Hematopoietic multipotent progenitor cell treated with erythropoietin and hydrocortisone succinate and interleukin-3 and kit ligand, for 17 days (in vitro differentiated cells): ENCODE measurements at regions not wholly inside any gene's neighbourhood (a gene's known extent, or its start where the extent isn't known, plus 50 kb on each side); places are given as distances from the start of the nearest gene placed in this dataset.
"Not testable (repeated sequence)": the region's sequence is repeated elsewhere in the genome, so short reads cannot be mapped to it uniquely, and the experiment has no call there.

Experiments used
- DNase-seq: peaks from one replicate; pipeline ENCODE4 v3.0.0-alpha.2; 2015; ENCODE audit warnings: low spot score

GRCh38 chr10:125451319-125451718, 231.6 kb downstream of the TEX36 start:
- DNase-seq = no peak

DNA sequence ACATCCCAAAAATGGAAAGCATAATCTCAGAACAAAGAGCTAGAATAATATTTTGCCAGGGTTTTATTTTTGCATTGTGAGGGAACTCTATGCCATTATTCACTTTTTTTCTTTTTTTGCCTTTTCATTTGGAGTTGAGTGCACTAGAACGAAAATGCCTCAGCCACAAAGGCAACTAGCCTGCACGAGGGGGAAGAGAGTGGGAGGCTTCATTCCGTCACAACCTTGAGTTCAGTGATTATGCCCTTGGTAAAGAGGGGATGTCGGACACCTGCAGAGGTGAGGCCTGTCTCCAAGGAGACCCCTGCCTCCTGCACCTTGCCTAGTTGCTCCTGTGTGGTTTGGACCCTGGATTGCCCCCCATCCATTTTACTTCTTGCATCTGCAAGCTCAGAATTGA, 232.7 kb downstream of the TEX36 start:
- DNase-seq = no peak

DNA sequence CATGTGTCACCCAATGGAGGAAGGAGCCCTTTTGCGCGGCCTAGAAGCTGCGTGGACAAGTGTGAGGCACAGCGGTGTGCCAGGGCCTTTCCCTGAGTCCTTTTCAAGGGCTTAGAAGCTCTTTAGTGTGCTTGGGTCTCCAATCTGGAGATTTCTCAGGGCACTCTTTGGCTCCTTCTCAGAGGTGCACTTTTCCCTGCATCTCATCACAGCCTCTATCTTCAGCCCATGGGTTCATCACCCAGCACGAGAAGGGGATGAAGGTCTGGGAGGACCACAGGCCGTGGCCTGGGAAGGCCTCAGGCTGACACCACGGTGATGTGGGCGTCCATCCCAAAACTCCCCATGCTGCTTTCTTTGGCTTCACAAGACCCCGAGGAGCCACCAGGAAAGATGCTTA, 233.4 kb downstream of the TEX36 start:
- DNase-seq = no peak

GRCh38 chr10:125448596-125448995, 234.4 kb downstream of the TEX36 start:
- DNase-seq = no peak

DNA sequence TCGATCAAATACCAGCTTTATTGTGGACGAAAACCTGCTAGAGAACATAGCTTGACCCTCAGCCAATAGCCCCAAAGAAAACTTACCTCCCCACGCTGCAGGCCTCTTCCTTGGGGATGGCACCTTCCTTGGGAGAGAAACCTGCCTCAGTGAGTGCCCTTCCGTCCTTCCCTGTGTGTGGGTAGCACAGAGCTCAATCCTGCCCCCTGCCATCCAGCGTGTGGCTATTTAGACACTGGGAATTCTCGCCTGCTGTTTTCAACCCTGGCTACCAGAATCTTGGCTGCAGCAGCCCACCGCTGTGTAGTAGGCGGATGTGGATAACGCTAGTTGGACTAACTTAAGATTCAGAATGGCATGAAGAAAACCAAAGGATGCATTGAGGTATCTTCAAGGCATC, 238.2 kb downstream of the TEX36 start:
- no peak for DNase-seq

GRCh38 chr10:125442856-125443540, 240.0 kb downstream of the TEX36 start:
- no peak for DNase-seq

- DNase-seq = no peak
Observed at GRCh38 chr10:125441151-125441550, 241.8 kb downstream of the TEX36 start.

DNA sequence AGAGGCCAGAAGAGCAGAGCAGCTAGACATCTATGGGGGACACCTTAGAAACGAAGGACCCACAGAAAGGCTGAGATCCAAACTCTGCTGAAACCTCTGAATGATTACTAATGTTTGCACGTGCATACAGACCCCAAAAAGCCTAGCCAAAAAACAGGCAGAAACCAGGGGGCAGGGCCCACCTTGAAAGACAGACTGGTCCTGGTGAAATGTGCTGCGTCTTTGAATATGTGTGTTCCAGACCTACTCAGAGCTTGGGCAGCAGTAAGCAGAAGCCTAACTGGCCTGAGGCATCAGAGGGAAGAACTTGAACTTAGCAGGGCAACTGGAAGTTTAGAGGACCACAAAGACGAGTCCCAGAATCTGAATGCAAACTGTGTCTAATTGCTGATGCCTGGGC, 251.8 kb downstream of the TEX36 start:
- no peak for DNase-seq

GRCh38 chr10:125428054-125428453, 254.9 kb downstream of the TEX36 start:
- no peak for DNase-seq

- DNase-seq = no peak
Observed at GRCh38 chr10:125424191-125424847, 258.6 kb downstream of the TEX36 start.

DNA sequence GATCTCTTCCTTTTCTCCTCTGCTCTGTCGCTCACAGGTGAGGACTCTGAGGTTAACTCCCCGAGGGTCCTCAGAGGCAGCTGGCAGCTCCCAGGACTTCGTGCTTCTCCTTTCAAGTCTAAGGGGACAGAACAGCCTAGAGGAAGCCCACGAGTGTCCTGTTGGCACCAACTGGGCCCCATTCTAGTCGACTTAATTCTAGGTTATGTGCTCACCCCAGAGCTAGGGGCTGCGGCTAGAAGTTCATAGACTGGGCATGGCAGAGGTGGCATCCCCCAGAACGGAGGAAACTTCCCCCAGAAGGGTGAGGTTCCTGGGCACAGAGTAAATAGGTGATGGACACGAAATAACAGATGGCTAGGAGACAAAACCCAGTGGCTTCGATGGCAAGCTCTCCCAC, 259.4 kb downstream of the TEX36 start:
- DNase-seq = no peak

DNA sequence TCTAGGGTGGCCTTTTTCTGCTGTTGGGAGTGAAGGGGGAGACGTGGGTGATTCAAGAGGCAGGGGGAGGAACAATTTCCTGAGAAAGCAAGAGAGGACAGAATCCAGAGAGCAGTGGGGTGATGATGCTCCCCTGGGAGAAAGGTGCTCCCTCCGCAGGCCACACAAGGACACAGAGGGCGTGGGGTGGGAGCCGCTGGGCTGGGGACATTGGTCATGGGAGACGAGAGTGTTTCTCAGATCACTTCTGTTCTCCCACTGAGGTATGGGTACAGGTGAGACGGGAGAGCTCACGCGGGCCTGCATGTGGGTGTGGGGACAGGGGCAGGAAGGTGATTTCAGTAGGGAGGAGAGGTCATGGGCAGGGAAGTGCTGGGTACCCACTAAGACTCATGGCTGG, 259.5 kb upstream of the CTBP2 start:
- no peak for DNase-seq

- DNase-seq = no peak
Observed at GRCh38 chr10:125419146-125419545, 258.8 kb upstream of the CTBP2 start.

DNA sequence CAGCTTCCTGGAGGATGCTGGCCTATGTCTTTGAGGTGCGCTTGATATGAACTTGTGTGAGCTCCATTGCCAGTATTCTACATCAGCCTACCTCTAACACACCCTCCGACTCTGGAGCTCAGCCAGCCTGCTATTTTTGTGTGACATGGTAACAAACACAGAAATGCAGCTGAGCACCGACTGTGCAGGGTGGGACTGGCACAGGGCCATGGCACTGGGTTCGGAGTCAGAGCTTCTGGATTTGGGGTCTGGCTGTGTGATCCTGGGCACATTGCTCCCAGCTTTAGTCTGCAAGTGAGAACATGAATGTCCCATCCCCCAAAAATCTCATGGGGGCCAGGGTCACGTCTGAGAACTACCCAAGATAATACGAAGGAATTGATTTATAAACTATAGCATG, 257.2 kb upstream of the CTBP2 start:
- DNase-seq = no peak

GRCh38 chr10:125415964-125416363, 255.6 kb upstream of the CTBP2 start:
- DNase-seq = no peak

DNA sequence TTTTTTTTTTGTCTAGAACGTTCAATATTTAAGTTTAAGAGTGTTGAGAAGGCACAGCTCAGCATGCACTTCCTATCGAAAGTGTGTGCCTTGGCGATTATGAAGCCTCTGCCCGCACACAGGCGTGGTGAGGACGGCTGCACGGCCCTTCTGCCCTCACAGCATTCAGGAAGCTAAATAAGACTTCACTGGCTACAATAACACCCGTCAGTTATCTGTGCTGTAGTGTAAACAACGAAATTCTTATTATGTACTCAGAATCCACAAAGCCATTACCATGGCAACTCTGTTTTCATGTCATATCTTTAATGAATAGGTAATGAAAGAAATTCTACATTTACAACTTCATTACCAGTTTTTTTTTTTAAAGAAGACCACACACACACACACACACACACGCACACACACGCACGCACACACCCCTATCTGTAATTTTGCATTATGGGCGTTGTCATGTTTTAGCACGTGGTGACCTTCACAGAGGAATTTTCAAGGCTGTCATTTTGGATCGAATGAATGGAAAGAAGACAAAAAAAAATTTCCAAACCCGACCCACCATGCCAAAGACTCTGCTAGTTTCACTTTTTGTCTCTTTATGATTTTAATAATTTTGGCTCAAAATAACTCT, 254.8 kb upstream of the CTBP2 start:
- DNase-seq = no peak

DNA sequence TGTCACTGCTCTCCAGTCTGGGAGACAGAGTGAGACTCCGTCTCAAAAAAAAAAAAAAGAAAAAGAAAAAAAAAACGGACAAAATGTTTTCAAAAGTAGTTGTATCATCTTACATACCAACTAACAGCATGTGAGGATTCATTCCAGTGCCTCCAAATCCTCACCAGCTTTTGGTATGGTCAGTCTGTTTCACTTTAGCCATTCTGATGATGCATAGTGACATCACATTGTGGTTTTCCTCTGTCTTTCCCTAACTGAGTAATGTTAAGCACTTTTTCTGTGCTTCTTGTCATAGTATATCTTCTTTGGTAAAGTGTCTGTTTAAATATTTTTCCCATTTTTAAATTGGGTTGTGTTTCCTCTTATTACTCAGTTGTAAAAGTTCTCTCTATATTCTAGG, 251.4 kb upstream of the CTBP2 start:
- no peak for DNase-seq

DNA sequence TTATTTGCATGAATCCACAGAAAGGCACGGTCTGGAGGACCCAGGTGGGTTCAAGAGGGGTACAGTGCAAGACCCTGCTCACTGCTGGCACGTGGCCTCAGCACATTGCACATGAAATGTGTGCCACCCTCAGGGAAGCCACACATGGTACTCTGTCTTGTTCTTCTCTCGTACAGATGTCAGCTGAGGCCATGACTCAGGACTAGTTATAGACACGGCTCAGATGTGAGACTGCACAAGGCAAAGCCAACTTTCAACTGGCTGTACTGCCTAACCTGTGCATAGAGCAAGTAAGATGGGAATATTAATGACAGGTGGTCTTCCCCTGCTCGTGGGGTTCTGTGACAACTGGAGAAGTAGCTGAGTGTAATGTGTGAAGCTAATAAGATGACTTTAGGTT, 249.4 kb upstream of the CTBP2 start:
- no peak for DNase-seq

GRCh38 chr10:125407557-125407956, 247.2 kb upstream of the CTBP2 start:
- no peak for DNase-seq

GRCh38 chr10:125407000-125407502, 246.7 kb upstream of the CTBP2 start:
- no peak for DNase-seq

- not testable (repeated sequence) for DNase-seq
Observed at GRCh38 chr10:125404902-125405301, 244.5 kb upstream of the CTBP2 start.

DNA sequence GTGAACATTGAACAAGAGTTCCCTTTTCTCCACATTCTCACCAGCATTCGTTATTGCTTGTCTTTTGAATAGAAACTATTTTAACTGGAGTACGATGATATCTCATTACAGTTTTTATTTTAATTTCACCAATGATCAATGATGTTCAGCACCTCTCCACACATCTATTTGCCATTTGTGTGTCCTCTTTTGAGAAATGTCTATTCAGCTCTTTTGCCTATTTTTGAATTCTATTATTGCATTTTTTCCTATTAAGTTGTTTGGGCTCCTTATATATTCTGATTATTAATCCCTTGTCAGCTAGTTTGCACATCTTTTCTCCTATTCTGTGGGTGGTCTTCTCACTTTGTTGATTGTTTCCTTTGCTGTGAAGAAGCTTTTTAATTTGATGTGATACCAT, 241.1 kb upstream of the CTBP2 start:
- DNase-seq = no peak

DNA sequence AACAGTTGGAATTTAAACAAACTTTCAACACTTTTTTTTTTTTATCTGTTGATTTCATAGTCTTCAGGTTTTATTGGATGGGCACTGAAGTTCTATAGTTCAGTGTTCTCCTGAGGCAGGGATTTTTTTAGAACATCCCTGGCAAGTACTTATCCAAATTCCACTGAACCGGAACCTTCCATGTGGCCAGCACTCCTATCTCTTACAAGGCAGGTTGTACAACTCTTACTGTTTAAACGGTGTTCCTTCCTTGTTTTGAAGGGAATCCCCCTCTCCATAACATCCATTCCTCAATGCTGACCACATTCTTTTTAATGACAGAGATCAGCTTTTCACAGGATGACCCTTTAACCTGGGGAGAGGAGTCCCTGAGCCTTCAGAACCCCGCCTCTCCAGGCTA, 238.9 kb upstream of the CTBP2 start:
- DNase-seq = no peak
